GF-D8 (cell line): ENCODE measurements at regions not wholly inside any gene's neighbourhood (a gene's known extent, or its start where the extent isn't known, plus 50 kb on each side); places are given as distances from the start of the nearest gene placed in this dataset.

Source experiments
- DNase-seq: peaks from one replicate; lab custom pipeline; 2025; lab: John Stamatoyannopoulos, UW

- DNase-seq = no peak
Observed at GRCh38 chr15:66905954-66906353, 159.4 kb upstream of the SMAD3 start.

DNA sequence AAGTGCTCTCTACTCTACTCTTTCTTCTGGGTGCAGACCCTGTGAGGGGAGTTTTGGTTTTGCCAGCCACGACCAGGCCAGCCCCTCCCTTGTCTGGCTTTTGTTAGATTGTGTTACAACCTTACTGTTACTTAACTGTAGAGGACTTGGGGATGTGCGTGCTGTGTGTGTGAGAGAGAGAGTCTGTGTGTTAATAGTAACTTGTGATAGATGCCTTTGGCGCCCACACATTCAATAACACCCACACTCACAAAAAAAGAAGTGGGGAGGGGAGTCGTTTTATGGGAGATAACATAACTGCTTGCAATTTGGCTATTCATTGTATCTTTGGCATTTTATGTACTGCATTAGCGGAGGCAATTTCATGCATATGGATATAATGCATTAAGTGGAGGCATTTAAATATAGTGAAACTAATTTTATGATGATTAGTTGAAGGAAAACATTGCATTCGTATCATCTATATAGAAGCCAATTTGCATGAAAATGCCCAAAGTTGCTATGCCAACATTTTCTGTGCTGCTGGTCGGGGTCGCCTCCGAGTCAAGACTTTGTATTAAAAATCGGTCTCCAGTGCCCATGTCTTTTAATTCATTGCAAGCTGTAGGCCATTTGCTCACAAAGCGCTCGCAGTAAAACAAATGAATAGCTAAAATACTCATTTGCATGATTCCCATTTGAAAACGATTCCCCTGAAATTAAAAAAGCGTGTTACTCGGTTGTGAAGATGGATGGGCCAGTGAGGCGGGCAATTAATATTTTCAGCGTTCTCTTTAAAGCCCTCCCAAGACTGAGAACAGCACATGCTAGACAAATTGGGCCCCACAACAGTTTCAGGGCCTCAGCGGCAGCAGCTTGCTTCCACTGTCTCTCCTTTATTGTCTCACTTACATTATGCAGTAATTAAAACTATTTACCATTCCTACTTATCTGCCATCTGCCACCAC is 158.5 kb upstream of the SMAD3 start:
- DNase-seq = no peak

GRCh38 chr15:66907826-66908743 is 157.3 kb upstream of the SMAD3 start:
- DNase-seq = peak; percentile 73

- no peak for DNase-seq
Observed at GRCh38 chr15:66908744-66909095, 156.7 kb upstream of the SMAD3 start.

DNA sequence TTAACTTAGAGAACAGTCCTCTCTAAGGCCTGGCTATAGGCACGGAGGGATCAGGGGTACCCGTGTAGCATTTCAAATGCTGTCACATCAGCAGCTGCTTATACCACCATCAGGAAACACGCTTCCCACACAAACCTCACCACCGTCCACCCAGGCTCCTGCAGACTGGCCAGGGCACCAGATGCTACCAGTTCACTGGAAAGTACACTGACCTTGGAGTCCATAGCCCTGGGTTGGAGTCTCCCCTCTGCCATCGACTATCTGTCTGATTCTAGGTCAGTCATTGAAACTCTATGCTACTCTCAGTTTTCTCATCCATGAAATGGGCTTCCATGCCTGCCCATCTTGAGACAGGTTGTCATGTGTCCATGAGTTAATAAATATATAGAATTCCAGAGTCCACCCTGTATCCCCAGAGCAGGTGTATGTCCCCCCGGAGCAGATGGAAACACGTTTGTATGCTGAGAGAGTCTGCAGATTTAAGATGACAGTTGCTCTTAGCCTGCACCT is 156.0 kb upstream of the SMAD3 start:
- no peak for DNase-seq

- no peak for DNase-seq
Observed at GRCh38 chr15:66911131-66911700, 154.2 kb upstream of the SMAD3 start.

- DNase-seq = peak; percentile 69
Observed at GRCh38 chr15:66912001-66912400, 153.4 kb upstream of the SMAD3 start.

DNA sequence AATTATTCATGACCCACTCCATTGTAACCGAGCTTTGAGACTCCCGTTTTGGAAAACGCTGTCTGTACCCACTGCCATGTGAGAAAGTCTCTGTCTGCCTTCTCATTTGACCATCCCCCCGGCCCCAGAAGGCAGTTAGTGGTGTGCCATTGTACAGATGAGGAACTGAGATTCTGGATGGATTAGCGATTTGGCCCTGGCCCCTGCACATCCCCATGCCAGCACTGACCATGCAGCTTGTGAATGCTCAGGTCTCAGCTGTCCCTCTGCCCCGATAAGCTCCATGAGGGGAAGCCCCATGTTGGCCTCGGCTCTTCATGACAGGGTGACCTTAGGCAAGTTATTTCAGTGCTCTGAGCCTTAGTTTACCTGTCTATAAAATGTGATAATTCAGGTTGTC is 153.0 kb upstream of the SMAD3 start:
- DNase-seq = no peak

DNA sequence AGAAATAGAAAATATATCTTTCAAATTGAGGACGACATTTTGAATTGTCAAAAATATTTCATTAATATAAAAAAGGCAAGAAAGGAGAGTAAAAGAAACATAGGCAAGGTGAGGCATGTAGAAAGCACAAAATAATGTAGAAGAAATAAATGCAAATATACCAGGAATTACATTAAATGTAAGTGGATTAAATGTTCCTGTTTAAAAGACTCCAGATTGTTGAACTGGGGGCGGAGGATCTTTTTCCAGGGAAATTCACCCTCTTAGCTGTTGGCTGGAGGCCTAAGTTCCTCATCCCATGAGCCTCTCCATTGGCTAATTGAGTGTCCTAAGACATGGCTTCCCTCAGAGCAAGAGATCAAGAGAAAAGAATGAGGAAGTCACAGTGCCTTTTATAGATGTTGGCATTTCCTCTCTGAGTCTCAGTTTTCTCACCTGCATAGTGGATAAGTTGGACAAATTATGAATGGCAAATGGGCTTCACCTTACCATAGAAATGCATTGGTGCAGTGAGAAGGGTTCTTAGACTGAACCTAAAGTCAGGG is 147.4 kb upstream of the SMAD3 start:
- DNase-seq = no peak

DNA sequence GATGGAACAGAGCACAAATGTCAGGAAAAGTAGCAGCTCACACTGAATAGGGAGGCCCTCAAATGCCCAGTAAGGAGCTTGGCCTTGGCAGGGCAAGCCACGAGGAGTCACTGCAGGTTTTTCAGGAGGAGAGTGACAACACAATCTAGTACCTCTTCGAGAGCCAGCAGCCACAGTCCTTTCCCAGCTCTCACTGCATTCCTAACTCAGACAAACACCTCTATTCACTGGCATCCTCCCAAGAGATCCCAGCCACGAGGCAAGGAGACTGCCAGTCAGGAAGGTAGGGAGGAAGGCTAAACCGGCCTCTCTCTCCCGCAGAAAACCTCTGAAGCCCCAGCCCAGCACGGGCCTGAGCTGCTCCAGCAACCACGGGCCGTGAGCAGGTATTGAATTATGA is 146.0 kb upstream of the SMAD3 start:
- no peak for DNase-seq

- DNase-seq = peak; percentile 63
Observed at GRCh38 chr15:66921319-66921915, 144.0 kb upstream of the SMAD3 start.

DNA sequence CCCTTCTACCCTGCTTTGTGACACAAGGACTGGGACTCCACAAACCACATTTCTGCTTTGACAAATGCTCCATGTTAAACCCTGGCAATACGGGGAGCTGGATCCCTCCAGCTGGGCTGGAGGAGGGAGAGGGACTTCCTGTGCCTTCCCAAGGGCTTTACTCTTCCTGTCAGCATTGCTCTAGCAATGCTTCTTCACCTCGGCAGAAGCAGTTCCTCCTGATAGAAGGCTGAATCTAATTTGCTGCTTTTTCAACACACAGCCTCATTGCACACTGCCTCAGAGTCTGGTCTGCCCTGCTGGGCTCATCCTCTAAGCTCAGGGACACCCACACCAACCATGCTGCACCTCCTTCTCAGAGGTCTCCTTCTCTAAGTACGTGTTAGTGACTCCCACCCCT is 142.8 kb upstream of the SMAD3 start:
- DNase-seq = no peak

- DNase-seq = no peak
Observed at GRCh38 chr15:66923438-66923881, 141.9 kb upstream of the SMAD3 start.

DNA sequence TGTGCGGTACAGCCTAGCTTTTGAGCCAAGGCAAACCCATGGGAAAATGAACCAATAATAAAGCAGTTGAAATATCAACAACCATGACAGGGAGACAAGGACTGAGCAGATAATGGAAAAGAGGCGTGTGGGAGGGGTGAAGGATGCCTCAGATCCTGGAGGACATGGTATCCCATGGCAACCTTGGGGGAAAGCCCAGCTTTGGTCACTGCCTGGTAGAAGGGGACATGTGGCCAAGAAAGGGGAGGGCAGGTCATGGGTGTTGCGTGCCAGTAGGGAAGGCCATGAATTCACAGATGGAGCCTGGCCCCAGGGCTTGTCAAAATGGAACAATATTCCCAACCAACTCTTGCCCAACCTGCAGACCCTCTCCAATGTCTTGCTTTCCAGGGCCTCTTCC is 140.5 kb upstream of the SMAD3 start:
- DNase-seq = no peak

GRCh38 chr15:66925721-66926120 is 139.7 kb upstream of the SMAD3 start:
- no peak for DNase-seq

GRCh38 chr15:66927201-66928077 is 138.0 kb upstream of the SMAD3 start:
- no peak for DNase-seq

DNA sequence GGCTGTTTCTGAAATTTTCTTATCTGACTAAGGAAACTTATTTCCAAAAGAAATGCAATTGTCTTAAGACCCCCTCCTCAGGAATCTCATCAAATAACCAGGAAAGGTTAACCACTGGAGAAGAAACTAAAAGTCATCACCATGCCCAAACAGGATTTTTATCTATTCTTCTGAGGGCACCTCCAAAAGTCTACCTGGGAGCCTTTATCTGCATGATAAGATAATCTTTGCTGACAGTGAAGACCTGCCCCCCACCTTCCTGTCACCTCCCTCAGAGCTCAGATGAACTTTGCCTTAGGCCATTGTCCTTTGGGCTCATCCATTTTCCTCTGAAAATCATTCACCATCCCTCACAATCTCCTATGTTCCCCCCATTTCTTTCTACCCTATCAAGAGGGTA is 137.3 kb upstream of the SMAD3 start:
- DNase-seq = no peak

GRCh38 chr15:66928784-66929183 is 136.6 kb upstream of the SMAD3 start:
- no peak for DNase-seq

DNA sequence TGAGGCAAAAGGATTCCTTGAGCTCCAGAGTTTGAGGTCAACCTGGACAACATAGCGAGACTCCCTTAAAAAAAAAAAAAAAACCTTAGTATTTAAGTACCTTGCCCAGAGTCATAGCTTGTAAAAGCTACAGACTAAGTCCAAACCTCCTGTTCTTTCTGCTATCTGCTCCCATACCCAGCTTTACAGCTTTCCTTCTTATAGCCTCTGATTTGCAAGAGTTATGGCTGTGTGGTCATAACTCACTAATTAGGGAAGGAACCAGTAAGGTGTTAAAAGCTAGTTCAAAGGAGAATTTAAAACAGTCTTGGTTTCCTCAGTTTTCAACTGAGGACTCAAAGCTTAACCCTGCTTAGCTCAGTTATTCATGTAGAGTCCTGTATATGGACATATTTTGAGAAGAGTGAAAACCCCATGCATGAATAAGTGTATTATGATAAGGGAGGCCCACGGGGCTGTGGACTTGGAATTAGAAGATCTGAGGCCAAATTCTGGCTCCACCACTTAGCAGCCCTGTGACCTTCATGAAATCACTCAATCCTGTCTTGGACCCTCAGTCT is 135.5 kb upstream of the SMAD3 start:
- no peak for DNase-seq
